ENCODE measurements at regions not wholly inside any gene's neighbourhood (a gene's known extent, or its start where the extent isn't known, plus 50 kb on each side); places are given as distances from the start of the nearest gene placed in this dataset.

DNA sequence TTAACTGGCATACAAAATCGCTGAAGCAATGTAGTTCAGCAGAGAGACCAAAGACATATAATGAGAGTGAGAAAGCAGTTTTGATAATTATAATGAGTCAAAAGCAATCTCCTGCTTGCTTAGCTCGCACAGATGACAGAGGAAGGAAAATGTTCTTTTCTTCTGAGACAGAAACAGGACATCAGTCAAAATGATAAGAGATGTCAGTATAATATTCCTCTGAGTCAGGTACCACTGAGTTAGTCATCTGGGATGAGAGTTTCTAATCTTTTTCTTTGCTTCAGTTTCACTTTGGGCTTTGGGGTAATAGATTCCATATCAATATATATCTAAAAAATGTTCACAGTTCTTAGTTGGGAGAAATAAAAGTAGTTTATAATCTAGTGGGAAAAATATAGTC, 387.2 kb downstream of the PCDH7 start:
- CTCF ChIA-PET, result no interaction called here
- POLR2A ChIA-PET, result no interaction called here
- Histone ChIP-seq H3K27ac (ENCODE audit: low read length) (no peak overlapping the region), H3K27me3 (ENCODE audit: control insufficient read depth, insufficient read depth, low read length) (no peaks in the 10 kb centered on the region), H3K9me3 (ENCODE audit: control insufficient read depth, insufficient read depth, low read depth, low read length) (no peaks in the 10 kb centered on the region), H3K4me3 (ENCODE audit: low read depth in 2 of 2, low read length in 2 of 2) (no peak overlapping the region), H3K36me3 (ENCODE audit: control insufficient read depth, insufficient read depth, low read length) (no peaks in the 10 kb centered on the region), H3K4me1 (ENCODE audit: control insufficient read depth, insufficient read depth, low read length) (no peaks in the 10 kb centered on the region)
- DNase-seq (ENCODE audit: low read depth, low spot score), result no peak
- BruUV-seq (replicated peaks), result no TSS peak
- in situ Hi-C loops (cut with HindIII; ENCODE audit: low pct_unique_long_range_greater_than_20kb, low sequenced_read_pairs), result no loop called here
- intact Hi-C loops (cut with micrococcal nuclease; ENCODE audit: unreplicated experiment), result no loop called here
- TF ChIP-seq TCF7L2 (IDR thresholded peaks at IDR 0.05; ENCODE audit: low read depth, low read length) (no peak), POLR2AphosphoS5 (IDR thresholded peaks at IDR 0.05; ENCODE audit: low read depth, low read length) (no peak), SIN3A (IDR thresholded peaks at IDR 0.05; ENCODE audit: borderline replicate concordance, insufficient read depth, low read depth, low read length) (no peak)
- TF ChIP-seq, protein P1, sequence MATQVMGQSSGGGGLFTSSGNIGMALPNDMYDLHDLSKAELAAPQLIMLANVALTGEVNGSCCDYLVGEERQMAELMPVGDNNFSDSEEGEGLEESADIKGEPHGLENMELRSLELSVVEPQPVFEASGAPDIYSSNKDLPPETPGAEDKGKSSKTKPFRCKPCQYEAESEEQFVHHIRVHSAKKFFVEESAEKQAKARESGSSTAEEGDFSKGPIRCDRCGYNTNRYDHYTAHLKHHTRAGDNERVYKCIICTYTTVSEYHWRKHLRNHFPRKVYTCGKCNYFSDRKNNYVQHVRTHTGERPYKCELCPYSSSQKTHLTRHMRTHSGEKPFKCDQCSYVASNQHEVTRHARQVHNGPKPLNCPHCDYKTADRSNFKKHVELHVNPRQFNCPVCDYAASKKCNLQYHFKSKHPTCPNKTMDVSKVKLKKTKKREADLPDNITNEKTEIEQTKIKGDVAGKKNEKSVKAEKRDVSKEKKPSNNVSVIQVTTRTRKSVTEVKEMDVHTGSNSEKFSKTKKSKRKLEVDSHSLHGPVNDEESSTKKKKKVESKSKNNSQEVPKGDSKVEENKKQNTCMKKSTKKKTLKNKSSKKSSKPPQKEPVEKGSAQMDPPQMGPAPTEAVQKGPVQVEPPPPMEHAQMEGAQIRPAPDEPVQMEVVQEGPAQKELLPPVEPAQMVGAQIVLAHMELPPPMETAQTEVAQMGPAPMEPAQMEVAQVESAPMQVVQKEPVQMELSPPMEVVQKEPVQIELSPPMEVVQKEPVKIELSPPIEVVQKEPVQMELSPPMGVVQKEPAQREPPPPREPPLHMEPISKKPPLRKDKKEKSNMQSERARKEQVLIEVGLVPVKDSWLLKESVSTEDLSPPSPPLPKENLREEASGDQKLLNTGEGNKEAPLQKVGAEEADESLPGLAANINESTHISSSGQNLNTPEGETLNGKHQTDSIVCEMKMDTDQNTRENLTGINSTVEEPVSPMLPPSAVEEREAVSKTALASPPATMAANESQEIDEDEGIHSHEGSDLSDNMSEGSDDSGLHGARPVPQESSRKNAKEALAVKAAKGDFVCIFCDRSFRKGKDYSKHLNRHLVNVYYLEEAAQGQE (IDR thresholded peaks at IDR 0.05; ENCODE audit: insufficient read depth in 1 of 2, low read depth in 2 of 2, low read length in 1 of 2), result no peak
- TF ChIP-seq, protein P2, sequence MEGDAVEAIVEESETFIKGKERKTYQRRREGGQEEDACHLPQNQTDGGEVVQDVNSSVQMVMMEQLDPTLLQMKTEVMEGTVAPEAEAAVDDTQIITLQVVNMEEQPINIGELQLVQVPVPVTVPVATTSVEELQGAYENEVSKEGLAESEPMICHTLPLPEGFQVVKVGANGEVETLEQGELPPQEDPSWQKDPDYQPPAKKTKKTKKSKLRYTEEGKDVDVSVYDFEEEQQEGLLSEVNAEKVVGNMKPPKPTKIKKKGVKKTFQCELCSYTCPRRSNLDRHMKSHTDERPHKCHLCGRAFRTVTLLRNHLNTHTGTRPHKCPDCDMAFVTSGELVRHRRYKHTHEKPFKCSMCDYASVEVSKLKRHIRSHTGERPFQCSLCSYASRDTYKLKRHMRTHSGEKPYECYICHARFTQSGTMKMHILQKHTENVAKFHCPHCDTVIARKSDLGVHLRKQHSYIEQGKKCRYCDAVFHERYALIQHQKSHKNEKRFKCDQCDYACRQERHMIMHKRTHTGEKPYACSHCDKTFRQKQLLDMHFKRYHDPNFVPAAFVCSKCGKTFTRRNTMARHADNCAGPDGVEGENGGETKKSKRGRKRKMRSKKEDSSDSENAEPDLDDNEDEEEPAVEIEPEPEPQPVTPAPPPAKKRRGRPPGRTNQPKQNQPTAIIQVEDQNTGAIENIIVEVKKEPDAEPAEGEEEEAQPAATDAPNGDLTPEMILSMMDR (IDR thresholded peaks at IDR 0.05), result no peak
- ATAC-seq, result no peak

DNA sequence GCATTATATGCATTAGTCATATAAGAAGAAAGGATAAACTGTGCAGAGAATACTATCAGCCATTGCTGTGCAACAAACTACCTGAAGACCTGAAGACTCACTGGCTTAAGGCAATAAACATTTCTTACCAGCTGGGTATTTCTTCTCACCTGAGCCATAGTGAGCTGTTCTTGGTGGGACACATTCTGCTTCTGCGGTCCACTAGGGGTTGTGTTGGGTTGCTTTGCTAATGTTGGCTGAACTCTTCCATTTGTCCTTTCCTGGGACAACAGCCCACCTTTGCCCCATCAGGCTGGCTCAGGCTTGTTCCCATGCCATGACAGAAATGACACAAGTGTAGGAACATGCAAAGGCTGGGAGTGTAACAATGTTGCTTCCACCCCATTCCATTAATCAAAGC, 388.6 kb downstream of the PCDH7 start:
- POLR2A ChIA-PET, result no interaction called here
- Histone ChIP-seq H3K27ac (ENCODE audit: low read length) (no peak overlapping the region), H3K4me1 (ENCODE audit: control insufficient read depth, insufficient read depth, low read length) (no peaks in the 10 kb centered on the region), H3K27me3 (ENCODE audit: control insufficient read depth, insufficient read depth, low read length) (no peaks in the 10 kb centered on the region), H3K9me3 (ENCODE audit: control insufficient read depth, insufficient read depth, low read depth, low read length) (no peaks in the 10 kb centered on the region), H3K4me3 (ENCODE audit: low read depth in 2 of 2, low read length in 2 of 2) (no peak overlapping the region), H3K36me3 (ENCODE audit: control insufficient read depth, insufficient read depth, low read length) (no peaks in the 10 kb centered on the region)
- no peak for ATAC-seq
- BruUV-seq (replicated peaks), result no TSS peak
- CTCF ChIA-PET, result no interaction called here
- no peak for DNase-seq (ENCODE audit: low read depth, low spot score)
- intact Hi-C loops (cut with micrococcal nuclease; ENCODE audit: unreplicated experiment), result loop anchor here (1.0 kb wide), 1 partner anchor 16 kb away; no protein-coding TSS in a partner anchor
- in situ Hi-C loops (cut with HindIII; ENCODE audit: low pct_unique_long_range_greater_than_20kb, low sequenced_read_pairs), result no loop called here
- TF ChIP-seq TCF7L2 (IDR thresholded peaks at IDR 0.05; ENCODE audit: low read depth, low read length) (no peak), POLR2AphosphoS5 (IDR thresholded peaks at IDR 0.05; ENCODE audit: low read depth, low read length) (no peak), SIN3A (IDR thresholded peaks at IDR 0.05; ENCODE audit: borderline replicate concordance, insufficient read depth, low read depth, low read length) (no peak)
- TF ChIP-seq, protein P2 (IDR thresholded peaks at IDR 0.05), result no peak
- TF ChIP-seq, protein P1 (IDR thresholded peaks at IDR 0.05; ENCODE audit: insufficient read depth in 1 of 2, low read depth in 2 of 2, low read length in 1 of 2), result no peak

All from Panc1 (cell line).